ENCODE measurements at regions not wholly inside any gene's neighbourhood (a gene's known extent, or its start where the extent isn't known, plus 50 kb on each side); places are given as distances from the start of the nearest gene placed in this dataset.

DNA sequence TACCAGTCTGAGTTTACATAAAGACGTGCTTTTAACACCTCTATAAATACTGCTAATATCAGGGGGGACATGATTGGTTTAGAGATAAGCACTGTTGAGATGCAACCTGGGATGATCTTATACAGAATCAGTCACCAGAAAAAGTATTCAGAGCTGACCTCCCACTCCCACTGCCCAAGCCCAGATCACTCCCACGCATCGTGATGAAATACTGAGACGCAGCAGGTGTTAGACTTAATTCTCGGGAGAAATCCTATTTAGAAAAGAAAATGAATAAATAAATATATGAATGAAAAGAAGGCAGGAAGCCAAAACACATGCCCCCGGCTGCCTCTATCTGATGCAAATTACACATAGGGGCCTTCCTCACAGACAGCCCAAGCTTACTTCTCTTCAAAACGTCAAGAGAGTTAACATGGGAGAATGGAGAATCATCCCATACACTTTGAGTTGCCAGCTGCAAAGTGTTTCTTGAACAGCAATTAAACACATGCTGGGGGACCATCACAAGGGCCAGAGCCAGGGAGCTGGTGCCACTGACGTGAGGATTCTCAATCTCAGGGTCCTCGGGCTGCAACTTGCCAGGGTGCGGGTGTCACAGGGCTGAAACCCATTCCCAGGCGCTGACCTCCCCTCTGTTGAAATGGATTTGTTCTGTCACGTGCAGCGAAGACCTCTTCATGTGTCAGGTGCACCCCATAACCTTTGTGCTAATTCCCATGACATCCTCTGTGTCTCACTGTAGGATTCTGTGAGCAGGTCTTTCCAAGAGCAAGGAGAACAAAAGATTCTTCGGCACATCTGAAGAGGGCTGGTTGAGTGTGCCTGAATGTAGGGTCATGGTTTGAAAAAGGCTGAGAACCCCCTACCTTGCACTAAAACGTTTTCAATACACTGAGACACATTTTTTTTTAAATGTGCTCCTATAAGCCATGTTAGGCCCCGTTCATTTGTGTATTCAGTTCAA is 764.2 kb upstream of the ARRDC4 start:
- no peaks in the 10 kb centered on the region for H3K9me3 ChIP-seq (ENCODE audit: control insufficient read depth, insufficient read depth, low read depth, low read length)
- H3K4me3 ChIP-seq (replicated peaks in 1 of 4; ENCODE audit: control extremely low read depth in 1 of 4, insufficient read depth in 1 of 4, low read depth in 3 of 4, low read length in 4 of 4): no peak overlapping the region
- H3K4me2 ChIP-seq (ENCODE audit: extremely low read depth, insufficient read depth, low read length): no peak overlapping the region
- H4K20me1 ChIP-seq (ENCODE audit: control insufficient read depth, extremely low read depth, insufficient read depth, low read length): no peaks in the 10 kb centered on the region
- no peaks in the 10 kb centered on the region for H3K36me3 ChIP-seq (ENCODE audit: control insufficient read depth, insufficient read depth, low read length)
- no peak for TF ChIP-seq CTCF (conservative IDR thresholded peaks at IDR 0.05 in 1 of 2, IDR thresholded peaks at IDR 0.05 in 1 of 2; ENCODE audit: low read depth in 1 of 2, low read length in 2 of 2)
- TF ChIP-seq EZH2 (IDR thresholded peaks at IDR 0.05; ENCODE audit: low read length, missing control alignments): no peak
- H3K27ac ChIP-seq (ENCODE audit: insufficient read depth, low read length): no peak overlapping the region
- H3K9ac ChIP-seq (ENCODE audit: insufficient read depth, low read length): no peak overlapping the region
- no peaks in the 10 kb centered on the region for H3K4me1 ChIP-seq (ENCODE audit: control insufficient read depth, extremely low read depth, insufficient read depth, low read length)
- no peaks in the 10 kb centered on the region for H3K27me3 ChIP-seq (ENCODE audit: control insufficient read depth, insufficient read depth, low read length)
- no peak for DNase-seq (ENCODE audit: low read depth in 2 of 2)
- H2AFZ ChIP-seq (ENCODE audit: low read length): no peak overlapping the region
- no peaks in the 10 kb centered on the region for H3K79me2 ChIP-seq (ENCODE audit: control insufficient read depth, insufficient read depth, low read length)

- Histone ChIP-seq H3K79me2 (ENCODE audit: control insufficient read depth, insufficient read depth, low read length) (no peaks in the 10 kb centered on the region), H4K20me1 (ENCODE audit: control insufficient read depth, extremely low read depth, insufficient read depth, low read length) (no peaks in the 10 kb centered on the region), H2AFZ (ENCODE audit: low read length) (no peak overlapping the region), H3K4me1 (ENCODE audit: control insufficient read depth, extremely low read depth, insufficient read depth, low read length) (no peaks in the 10 kb centered on the region), H3K9me3 (ENCODE audit: control insufficient read depth, insufficient read depth, low read depth, low read length) (no peaks in the 10 kb centered on the region), H3K4me3 (replicated peaks in 1 of 4; ENCODE audit: control extremely low read depth in 1 of 4, insufficient read depth in 1 of 4, low read depth in 3 of 4, low read length in 4 of 4) (no peak overlapping the region), H3K9ac (ENCODE audit: insufficient read depth, low read length) (no peak overlapping the region), H3K27ac (ENCODE audit: insufficient read depth, low read length) (no peak overlapping the region), H3K27me3 (ENCODE audit: control insufficient read depth, insufficient read depth, low read length) (no peaks in the 10 kb centered on the region), H3K4me2 (ENCODE audit: extremely low read depth, insufficient read depth, low read length) (no peak overlapping the region), H3K36me3 (ENCODE audit: control insufficient read depth, insufficient read depth, low read length) (no peaks in the 10 kb centered on the region)
- TF ChIP-seq CTCF (conservative IDR thresholded peaks at IDR 0.05 in 1 of 2, IDR thresholded peaks at IDR 0.05 in 1 of 2; ENCODE audit: low read depth in 1 of 2, low read length in 2 of 2): no peak
- no peak for TF ChIP-seq EZH2 (IDR thresholded peaks at IDR 0.05; ENCODE audit: low read length, missing control alignments)
- no peak for DNase-seq (ENCODE audit: low read depth in 2 of 2)
Measured at GRCh38 chr15:97199393-97200051, 761.0 kb upstream of the ARRDC4 start.

DNA sequence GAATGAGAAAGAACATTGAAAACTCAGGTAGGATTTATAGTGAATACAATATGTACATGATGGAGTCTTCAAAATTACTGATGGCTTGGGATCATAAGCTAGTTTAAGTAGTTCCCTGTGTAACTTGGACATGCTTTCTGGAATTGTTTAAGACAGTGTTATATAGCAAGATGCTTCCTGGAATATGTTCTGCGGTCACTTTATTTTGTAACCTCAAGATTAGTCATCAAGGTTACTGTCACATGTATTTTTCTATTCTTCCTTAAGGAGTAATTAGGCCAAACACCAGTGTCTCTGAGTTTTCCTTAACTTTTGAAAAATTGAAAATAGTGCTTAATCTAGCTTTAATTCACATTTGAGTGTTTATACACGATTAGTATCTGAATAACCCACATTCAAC is 760.3 kb upstream of the ARRDC4 start:
- Histone ChIP-seq H3K36me3 (ENCODE audit: control insufficient read depth, insufficient read depth, low read length) (no peaks in the 10 kb centered on the region), H3K4me1 (ENCODE audit: control insufficient read depth, extremely low read depth, insufficient read depth, low read length) (no peaks in the 10 kb centered on the region), H3K27me3 (ENCODE audit: control insufficient read depth, insufficient read depth, low read length) (no peaks in the 10 kb centered on the region), H4K20me1 (ENCODE audit: control insufficient read depth, extremely low read depth, insufficient read depth, low read length) (no peaks in the 10 kb centered on the region), H3K4me3 (replicated peaks in 1 of 4; ENCODE audit: control extremely low read depth in 1 of 4, insufficient read depth in 1 of 4, low read depth in 3 of 4, low read length in 4 of 4) (no peak overlapping the region), H3K27ac (ENCODE audit: insufficient read depth, low read length) (no peak overlapping the region), H3K9ac (ENCODE audit: insufficient read depth, low read length) (no peak overlapping the region), H3K9me3 (ENCODE audit: control insufficient read depth, insufficient read depth, low read depth, low read length) (no peaks in the 10 kb centered on the region), H3K79me2 (ENCODE audit: control insufficient read depth, insufficient read depth, low read length) (no peaks in the 10 kb centered on the region), H2AFZ (ENCODE audit: low read length) (no peak overlapping the region), H3K4me2 (ENCODE audit: extremely low read depth, insufficient read depth, low read length) (no peak overlapping the region)
- DNase-seq (ENCODE audit: low read depth in 2 of 2): no peak
- TF ChIP-seq CTCF (conservative IDR thresholded peaks at IDR 0.05 in 1 of 2, IDR thresholded peaks at IDR 0.05 in 1 of 2; ENCODE audit: low read depth in 1 of 2, low read length in 2 of 2): no peak
- no peak for TF ChIP-seq EZH2 (IDR thresholded peaks at IDR 0.05; ENCODE audit: low read length, missing control alignments)

Measured in fibroblast of lung (primary cell).